Naive thymus-derived CD4-positive, alpha-beta T cell (primary cell): ENCODE measurements at regions not wholly inside any gene's neighbourhood (a gene's known extent, or its start where the extent isn't known, plus 50 kb on each side); places are given as distances from the start of the nearest gene placed in this dataset.

Experiments used
- ATAC-seq: fragments of 150-1000 bp; cut with Tn5 transposase; 2 replicates; pipeline ENCODE4 v1.10.0; 2021; ENCODE audit warnings: mild to moderate bottlenecking, moderate library complexity
- CTCF ChIA-PET: fragments of 350-600 bp; sonication (Branson Sonifier 250); formaldehyde crosslinking; loops from one replicate; lab custom pipeline; 2021; ENCODE audit warnings: antibody characterized with exemption; lab: Charles Lee
- POLR2A ChIA-PET: fragments of 350-600 bp; sonication (Branson Sonifier 250); formaldehyde crosslinking; loops from one replicate; lab custom pipeline; 2021; ENCODE audit warnings: antibody characterized with exemption, inconsistent platforms; lab: Charles Lee
- DNase-seq, 9 donors: peaks; one replicate each; pipeline versions ENCODE4 v3.0.0 to v3.0.0-alpha.2; 2020 to 2022; ENCODE audit warnings: mixed read lengths in 1 of 9
- H3K27ac ChIP-seq: one replicate; pipeline ENCODE4 v1.7.0; 2013; ENCODE audit warnings: mild to moderate bottlenecking, low read depth, low read length, moderate library complexity
- H3K27me3 ChIP-seq, 2 donors: one replicate each; pipeline ENCODE4 v1.7.0; 2013; ENCODE audit warnings: low read length in 2 of 2, mild to moderate bottlenecking in 2 of 2, moderate library complexity in 2 of 2; ENCODE audit not compliant: control insufficient read depth in 2 of 2, insufficient read depth in 2 of 2
- H3K36me3 ChIP-seq, 3 experiments: 1 replicate in 2 of 3; 2 replicates in 1 of 3; pipeline ENCODE4 v1.7.0; 2013; ENCODE audit warnings: low read length in 3 of 3, mild to moderate bottlenecking in 3 of 3, moderate library complexity in 1 of 3; ENCODE audit not compliant: insufficient read depth in 3 of 3, control insufficient read depth in 2 of 3
- H3K4me1 ChIP-seq, 2 donors: one replicate each; pipeline ENCODE4 v1.7.0; 2013; ENCODE audit warnings: low read length in 2 of 2, mild to moderate bottlenecking in 2 of 2, moderate library complexity in 1 of 2; ENCODE audit not compliant: control insufficient read depth in 2 of 2, insufficient read depth in 2 of 2
- H3K4me3 ChIP-seq: 2 replicates; pipeline ENCODE4 v1.7.0; 2013; ENCODE audit warnings: mild to moderate bottlenecking, low read length
- H3K9me3 ChIP-seq, 3 experiments: 1 replicate in 2 of 3; 2 replicates in 1 of 3; pipeline ENCODE4 v1.7.0; 2013; ENCODE audit warnings: low read length in 3 of 3; ENCODE audit not compliant: control insufficient read depth in 2 of 3
- H3K27ac Mint-ChIP-seq, 9 donors: one replicate each; pipeline ENCODE4 v1.8.0; 2020 to 2022; ENCODE audit warnings: mixed read lengths in 9 of 9, mild to moderate bottlenecking in 8 of 9, moderate library complexity in 5 of 9, inconsistent platforms in 2 of 9
- H3K27me3 Mint-ChIP-seq, 5 donors: one replicate each; pipeline ENCODE4 v1.8.0; 2021 to 2022; ENCODE audit warnings: mixed read lengths in 5 of 5, mild to moderate bottlenecking in 1 of 5
- H3K36me3 Mint-ChIP-seq, 5 donors: one replicate each; pipeline ENCODE4 v1.8.0; 2020 to 2022; ENCODE audit warnings: mixed read lengths in 5 of 5, mild to moderate bottlenecking in 3 of 5, inconsistent platforms in 1 of 5
- H3K4me1 Mint-ChIP-seq, 7 donors: one replicate each; pipeline ENCODE4 v1.8.0; 2020 to 2022; ENCODE audit warnings: mixed read lengths in 7 of 7, mild to moderate bottlenecking in 3 of 7, inconsistent platforms in 1 of 7
- H3K4me3 Mint-ChIP-seq, 10 donors: one replicate each; pipeline ENCODE4 v1.8.0; 2020 to 2022; ENCODE audit warnings: mild to moderate bottlenecking in 10 of 10, mixed read lengths in 10 of 10, moderate library complexity in 6 of 10, inconsistent platforms in 2 of 10
- H3K9me3 Mint-ChIP-seq, 11 donors: one replicate each; pipeline ENCODE4 v1.8.0; 2020 to 2022; ENCODE audit warnings: mixed read lengths in 11 of 11, mild to moderate bottlenecking in 4 of 11, inconsistent platforms in 1 of 11, moderate library complexity in 1 of 11
- intact Hi-C, 2 donors: fragments of 100-400 bp; cut with micrococcal nuclease; formaldehyde crosslinking; loops; one replicate each; pipeline ENCODE4 v1.15.1; 2023

DNA sequence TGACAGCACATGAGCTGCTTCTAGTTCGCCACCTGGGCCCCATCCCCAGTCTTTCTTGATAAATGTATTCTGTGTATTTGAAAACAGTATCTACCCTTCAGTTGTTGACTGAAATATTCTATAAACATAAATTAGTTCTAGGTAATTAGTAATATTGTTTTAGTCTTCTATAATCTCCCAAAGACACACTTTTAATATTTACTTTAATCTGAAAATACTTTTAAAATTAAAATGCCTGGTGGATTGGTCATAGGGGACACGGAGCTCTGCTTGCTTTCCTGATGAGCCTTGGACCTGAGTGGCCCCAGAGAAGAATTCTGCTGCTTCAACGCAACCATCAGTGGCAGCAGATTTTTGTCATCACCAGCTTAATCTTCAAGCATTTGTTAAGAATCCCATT, 234.5 kb downstream of the THBS2 start:
- no peaks in the 10 kb centered on the region for H3K4me1 Mint-ChIP-seq
- CTCF ChIA-PET: no interaction called here
- H3K9me3 Mint-ChIP-seq: peaks cover 2 to 44% (median 16%) of the 10 kb centered on the region in 11 donors
- Histone ChIP-seq H3K36me3 (no peaks in the 10 kb centered on the region), H3K27ac (no peak overlapping the region), H3K9me3 (no peaks in the 10 kb centered on the region), H3K4me3 (no peak overlapping the region), H3K4me1 (no peaks in the 10 kb centered on the region), H3K27me3 (no peaks in the 10 kb centered on the region)
- DNase-seq (no peak), ATAC-seq (no peak)
- peaks cover 0 to 45% (median 43%) of the 10 kb centered on the region in 5 donors for H3K27me3 Mint-ChIP-seq
- peaks cover 0 to 11% (median 4%) of the 10 kb centered on the region in 5 donors for H3K36me3 Mint-ChIP-seq
- POLR2A ChIA-PET: no interaction called here
- intact Hi-C loops: no loop called here
- H3K4me3 Mint-ChIP-seq: no peak overlapping the region
- H3K27ac Mint-ChIP-seq: no peak overlapping the region

DNA sequence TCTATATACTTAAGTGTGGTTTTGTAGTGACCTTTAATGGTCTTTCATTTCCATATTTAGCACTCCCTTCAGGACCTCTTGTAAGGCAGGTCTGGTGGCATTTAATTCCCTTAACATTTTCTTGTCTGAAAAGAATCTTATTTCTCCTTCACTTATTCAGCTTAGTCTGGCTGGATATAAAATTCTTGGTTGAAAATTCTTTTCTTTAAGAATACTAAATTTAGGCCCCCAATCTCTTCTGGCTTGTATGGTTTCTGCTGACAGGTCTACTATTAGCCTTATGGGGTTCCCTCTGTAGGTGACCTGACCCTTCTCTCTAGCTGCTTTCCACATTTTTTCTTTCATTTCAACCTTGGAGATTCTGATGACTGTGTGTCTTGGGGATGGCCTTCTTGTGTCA, 236.9 kb downstream of the THBS2 start:
- no peak for DNase-seq
- H3K36me3 ChIP-seq: no peaks in the 10 kb centered on the region
- Mint-ChIP-seq H3K36me3 (peaks cover 0 to 11% (median 4%) of the 10 kb centered on the region in 5 donors), H3K4me3 (no peak overlapping the region), H3K27ac (no peak overlapping the region), H3K27me3 (peaks cover 0 to 47% (median 41%) of the 10 kb centered on the region in 5 donors), H3K9me3 (peaks cover 2 to 48% (median 21%) of the 10 kb centered on the region in 11 donors), H3K4me1 (no peaks in the 10 kb centered on the region)
- no peaks in the 10 kb centered on the region for H3K4me1 ChIP-seq
- intact Hi-C loops: no loop called here
- ChIA-PET POLR2A (no interaction called here), CTCF (no interaction called here)
- ATAC-seq: no peak
- H3K4me3 ChIP-seq: no peak overlapping the region
- H3K9me3 ChIP-seq: no peaks in the 10 kb centered on the region
- no peaks in the 10 kb centered on the region for H3K27me3 ChIP-seq
- no peak overlapping the region for H3K27ac ChIP-seq

DNA sequence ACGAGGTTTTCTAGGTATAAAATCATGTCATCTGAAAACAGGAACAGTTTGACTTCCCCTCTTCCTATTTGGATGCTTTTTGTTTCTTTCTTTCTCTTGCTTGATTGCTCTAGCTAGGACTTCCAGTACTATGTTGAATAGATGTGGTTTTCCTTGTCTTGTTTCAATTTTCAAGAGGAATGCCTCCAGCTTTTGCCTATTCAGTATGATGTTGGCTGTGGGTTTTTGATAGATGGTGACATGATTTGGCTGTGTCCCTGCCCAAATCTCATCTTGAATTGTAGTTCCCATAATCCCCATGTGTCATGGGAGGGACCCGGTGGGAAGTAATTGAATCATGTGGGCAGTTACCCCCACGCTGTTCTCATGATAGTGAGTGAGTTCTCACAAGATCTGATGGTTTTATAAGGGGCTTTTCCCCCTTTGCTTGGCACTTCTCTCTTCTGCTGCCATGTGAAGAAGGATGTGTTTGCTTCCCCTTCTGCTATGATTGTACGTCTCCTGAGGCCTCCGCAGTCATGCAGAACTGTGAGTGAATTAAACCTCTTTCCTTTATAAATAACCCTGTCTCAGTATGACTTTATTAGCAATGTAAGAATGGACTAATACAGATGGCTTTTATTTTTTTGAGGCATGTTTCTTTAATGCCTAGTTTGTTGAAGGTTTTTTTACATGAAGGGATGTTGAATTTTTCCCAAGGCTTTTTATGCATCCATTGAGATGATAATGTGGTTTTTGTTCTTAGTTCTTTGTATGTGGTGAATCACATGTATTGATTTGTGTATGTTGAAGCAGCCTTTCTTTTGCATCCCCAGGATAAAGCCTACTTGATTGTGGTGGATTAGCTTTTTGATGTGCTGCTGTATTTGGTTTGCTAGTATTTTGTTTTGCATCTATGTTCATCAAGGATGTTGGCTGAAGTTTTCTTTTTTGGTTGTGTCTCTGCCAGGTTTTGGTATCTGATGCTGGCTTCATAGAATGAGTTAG, 239.1 kb downstream of the THBS2 start:
- DNase-seq: no peak
- H3K4me3 Mint-ChIP-seq: no peak overlapping the region
- Histone ChIP-seq H3K4me1 (no peaks in the 10 kb centered on the region), H3K27me3 (no peaks in the 10 kb centered on the region), H3K27ac (no peak overlapping the region), H3K36me3 (no peaks in the 10 kb centered on the region), H3K4me3 (no peak overlapping the region), H3K9me3 (no peaks in the 10 kb centered on the region)
- peaks cover 2 to 43% (median 18%) of the 10 kb centered on the region in 11 donors for H3K9me3 Mint-ChIP-seq
- H3K36me3 Mint-ChIP-seq: peaks cover 0 to 11% (median 4%) of the 10 kb centered on the region in 5 donors
- intact Hi-C loops: no loop called here
- no peaks in the 10 kb centered on the region for H3K4me1 Mint-ChIP-seq
- no peak for ATAC-seq
- ChIA-PET CTCF (no interaction called here), POLR2A (interaction anchor here (0.7 kb wide), 1 partner anchor 10 kb away, joined by 3 read pairs; no protein-coding TSS in a partner anchor)
- H3K27ac Mint-ChIP-seq: no peak overlapping the region
- H3K27me3 Mint-ChIP-seq: peaks cover 0 to 37% (median 30%) of the 10 kb centered on the region in 5 donors

DNA sequence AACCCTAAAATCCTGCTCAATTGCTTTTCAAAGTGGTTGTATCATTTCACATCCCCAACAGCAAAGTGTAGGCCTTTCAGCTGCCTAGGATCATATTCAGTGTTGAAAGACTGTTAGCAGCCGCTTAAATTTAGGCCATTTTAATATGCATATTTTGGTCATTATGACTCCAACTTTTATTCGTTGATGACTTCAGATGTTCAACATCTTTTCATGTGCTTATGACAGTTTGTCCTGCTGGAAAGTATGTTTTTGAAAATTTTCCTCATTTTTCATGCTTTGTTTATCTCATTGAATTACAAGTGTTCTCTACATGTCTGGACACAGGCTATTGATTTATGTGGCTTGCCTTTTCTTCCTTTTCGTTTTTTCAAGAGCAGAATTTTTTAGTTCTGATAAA, 244.0 kb downstream of the THBS2 start:
- ChIA-PET CTCF (no interaction called here), POLR2A (no interaction called here)
- Histone ChIP-seq H3K27ac (no peak overlapping the region), H3K27me3 (no peaks in the 10 kb centered on the region), H3K9me3 (no peaks in the 10 kb centered on the region), H3K36me3 (no peaks in the 10 kb centered on the region), H3K4me3 (no peak overlapping the region), H3K4me1 (no peaks in the 10 kb centered on the region)
- H3K4me1 Mint-ChIP-seq: no peaks in the 10 kb centered on the region
- H3K4me3 Mint-ChIP-seq: no peak overlapping the region
- H3K9me3 Mint-ChIP-seq: peaks cover 0 to 8% (median 2%) of the 10 kb centered on the region in 11 donors
- intact Hi-C loops: no loop called here
- ATAC-seq (no peak), DNase-seq (no peak)
- no peaks in the 10 kb centered on the region for H3K36me3 Mint-ChIP-seq
- H3K27ac Mint-ChIP-seq: no peak overlapping the region
- H3K27me3 Mint-ChIP-seq: peaks cover 0 to 6% (median 2%) of the 10 kb centered on the region in 5 donors

DNA sequence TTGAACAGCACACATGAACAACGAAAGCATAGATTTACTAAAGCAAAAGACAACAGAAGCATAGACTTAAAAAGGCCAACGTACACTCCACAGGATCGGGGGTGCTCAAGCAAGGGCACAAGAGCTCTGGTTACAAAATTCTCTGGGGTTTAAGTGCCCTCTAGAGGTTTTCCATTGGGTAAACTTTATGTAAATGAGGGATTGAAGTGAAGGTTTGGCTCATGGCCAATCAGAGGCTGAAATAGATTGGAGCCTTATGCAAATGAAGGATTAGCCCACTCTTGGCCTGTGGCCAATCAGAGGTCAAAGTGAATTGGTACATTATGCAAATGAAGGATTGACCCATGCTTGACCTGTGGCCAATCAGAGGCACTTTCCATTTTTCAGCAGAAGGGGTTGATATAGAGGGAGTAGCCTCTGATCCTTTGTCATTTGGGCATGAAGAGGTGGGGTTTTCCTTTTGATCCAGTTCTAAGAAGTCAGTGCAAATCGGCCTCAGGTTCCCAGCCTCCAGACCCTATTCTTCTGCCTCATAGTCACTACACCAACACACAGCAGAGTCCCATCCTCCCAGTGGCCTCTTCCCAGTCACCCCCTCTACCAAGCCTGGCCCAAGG, 244.9 kb downstream of the THBS2 start:
- Histone ChIP-seq H3K4me1 (no peaks in the 10 kb centered on the region), H3K27ac (no peak overlapping the region), H3K4me3 (no peak overlapping the region), H3K27me3 (no peaks in the 10 kb centered on the region), H3K9me3 (no peaks in the 10 kb centered on the region), H3K36me3 (no peaks in the 10 kb centered on the region)
- Mint-ChIP-seq H3K27me3 (peaks cover 0 to 12% (median 6%) of the 10 kb centered on the region in 5 donors), H3K36me3 (no peaks in the 10 kb centered on the region), H3K4me1 (no peaks in the 10 kb centered on the region), H3K9me3 (peaks cover 0 to 8% (median 0%) of the 10 kb centered on the region in 11 donors), H3K4me3 (no peak overlapping the region), H3K27ac (no peak overlapping the region)
- ATAC-seq: no peak
- intact Hi-C loops: no loop called here
- CTCF ChIA-PET: no interaction called here
- POLR2A ChIA-PET: no interaction called here
- DNase-seq: no peak

DNA sequence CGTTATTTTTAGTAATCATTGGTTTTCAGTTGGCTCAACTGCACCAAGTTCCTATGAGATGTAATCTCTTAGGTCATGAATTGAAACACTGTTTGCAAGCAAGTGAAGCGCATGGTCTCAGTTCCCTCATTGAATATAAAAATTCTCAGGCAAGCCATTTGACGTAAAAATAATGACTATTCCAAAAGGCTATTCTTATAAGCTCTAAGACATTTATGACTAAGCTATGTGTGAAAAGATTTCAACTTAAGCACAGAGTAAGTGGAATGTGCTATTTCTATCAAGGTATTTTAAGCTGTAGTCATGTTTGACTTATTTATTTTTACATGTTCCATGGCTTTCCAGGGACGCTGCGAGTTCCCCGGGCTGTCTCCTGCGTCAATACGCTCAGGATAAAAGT, 248.5 kb downstream of the THBS2 start:
- H3K27ac Mint-ChIP-seq: no peak overlapping the region

More for the DNA sequence above, 248.5 kb downstream of the THBS2 start:
- H3K9me3 Mint-ChIP-seq: no peaks in the 10 kb centered on the region
- no peak for ATAC-seq
- no peaks in the 10 kb centered on the region for H3K4me1 ChIP-seq
- no peak overlapping the region for H3K4me3 Mint-ChIP-seq
- no peaks in the 10 kb centered on the region for H3K36me3 ChIP-seq
- no peaks in the 10 kb centered on the region for H3K36me3 Mint-ChIP-seq
- no peaks in the 10 kb centered on the region for H3K27me3 ChIP-seq
- H3K9me3 ChIP-seq: no peaks in the 10 kb centered on the region
- peaks cover 0 to 27% (median 7%) of the 10 kb centered on the region in 5 donors for H3K27me3 Mint-ChIP-seq
- no peak for DNase-seq
- no peak overlapping the region for H3K4me3 ChIP-seq
- POLR2A ChIA-PET: no interaction called here
- CTCF ChIA-PET: no interaction called here
- no peak overlapping the region for H3K27ac ChIP-seq
- intact Hi-C loops: no loop called here
- no peaks in the 10 kb centered on the region for H3K4me1 Mint-ChIP-seq
